A549 (cell line): ENCODE measurements at regions not wholly inside any gene's neighbourhood (a gene's known extent, or its start where the extent isn't known, plus 50 kb on each side); places are given as distances from the start of the nearest gene placed in this dataset.
"Not testable (repeated sequence)": the region's sequence is repeated elsewhere in the genome, so short reads cannot be mapped to it uniquely, and the experiment has no call there.

Experiments
- ATAC-seq, 2 experiments: fragments of 200-7000 bp in 1 of 2; fragments of >200 bp in 1 of 2; cut with Nextera tagmentation in 1 of 2; cut with Tn5 transposase in 1 of 2; 3 replicates each; pipeline versions ENCODE4 v1.8.0 to v1.9.1; 2018 to 2020; ENCODE audit warnings: mild to moderate bottlenecking in 1 of 2, moderate library complexity in 1 of 2
- CTCF ChIA-PET: fragments of 300-600 bp; sonication (Branson Sonifier 250); formaldehyde crosslinking; extraction: SDS; loops from one replicate; lab custom pipeline; 2021; ENCODE audit warnings: antibody characterized with exemption, inconsistent platforms; lab: Yijun Ruan, JAX
- POLR2A ChIA-PET: fragments of 350-600 bp; formaldehyde crosslinking; extraction: SDS; loops from one replicate; lab custom pipeline; 2021; ENCODE audit warnings: antibody characterized with exemption, inconsistent platforms; lab: Yijun Ruan, JAX
- DNase-seq, 2 experiments: peaks; one replicate each; pipeline versions ENCODE4 v3.0.0 to v3.0.0-alpha.2; 2011 to 2016; ENCODE audit warnings: low read depth in 1 of 2, low spot score in 1 of 2
- FAIRE-seq: peaks from 2 replicates; lab custom pipeline; 2011; peaks lifted over from hg19 to GRCh38; lab: Jason Lieb, UNC
- H3K27ac ChIP-seq, 2 experiments: fragments of >200 bp; sonication (Bioruptor Twin); formaldehyde crosslinking; 3 replicates each; pipeline ENCODE4 v1.5.1; 2016 to 2017
- H3K4me1 ChIP-seq: fragments of >200 bp; sonication (Bioruptor Twin); formaldehyde crosslinking; 3 replicates; pipeline ENCODE4 v1.6.1; 2016
- H3K4me2 ChIP-seq: fragments of >200 bp; sonication (Bioruptor Twin); formaldehyde crosslinking; 3 replicates; pipeline ENCODE4 v1.6.1; 2016
- H3K4me3 ChIP-seq: fragments of >200 bp; sonication (Bioruptor Twin); formaldehyde crosslinking; 3 replicates; pipeline ENCODE4 v1.5.1; 2016
- H3K9me3 ChIP-seq: fragments of >200 bp; sonication (Bioruptor Twin); formaldehyde crosslinking; 3 replicates; pipeline ENCODE4 v1.6.1; 2016
- CBX2 ChIP-seq: fragments of 200-600 bp; sonication (generic); IDR thresholded peaks from 2 replicates; pipeline ENCODE4 v1.6.1; 2016; ENCODE audit warnings: low read depth, mild to moderate bottlenecking, borderline replicate concordance
- CBX8 ChIP-seq: fragments of 200-600 bp; sonication (generic); IDR thresholded peaks from 2 replicates; pipeline ENCODE4 v1.6.1; 2016
- ESRRA ChIP-seq: fragments of 150-350 bp; IDR thresholded peaks from 2 replicates; pipeline ENCODE4 v1.6.1; 2014; ENCODE audit warnings: mild to moderate bottlenecking, low read length, borderline replicate concordance
- FOSL2 ChIP-seq, 2 experiments: fragments of 450-650 bp in 1 of 2; fragments of >200 bp in 1 of 2; sonication (Bioruptor Twin) in 1 of 2; formaldehyde crosslinking; IDR thresholded peaks; 2 replicates each; pipeline versions ENCODE4 v1.5.0 to v1.6.1; 2016 to 2020; ENCODE audit warnings: mild to moderate bottlenecking in 1 of 2, moderate library complexity in 1 of 2
- HEYL ChIP-seq: fragments of 250-450 bp; sonication (Bioruptor Pico); IDR thresholded peaks from 2 replicates; pipeline ENCODE4 v1.8.0; 2021; ENCODE audit warnings: mild to moderate bottlenecking, moderate library complexity
- NFE2L2 ChIP-seq: fragments of 150-350 bp; conservative IDR thresholded peaks from 2 replicates; pipeline ENCODE4 v1.6.1; 2014; ENCODE audit warnings: low read length
- NR3C1 ChIP-seq: fragments of >200 bp; sonication (Bioruptor Twin); formaldehyde crosslinking; IDR thresholded peaks from 3 replicates; pipeline ENCODE4 v1.6.1; 2017
- RAD21 ChIP-seq, 2 experiments: fragments of >200 bp in 1 of 2; sonication (Bioruptor Twin) in 1 of 2; formaldehyde crosslinking in 1 of 2; IDR thresholded peaks in 1 of 2; conservative IDR thresholded peaks in 1 of 2; 2 replicates in 1 of 2; 3 replicates in 1 of 2; pipeline ENCODE4 v1.6.1; 2012 to 2018; ENCODE audit warnings: inconsistent platforms in 1 of 2
- RCOR1 ChIP-seq: fragments of 150-350 bp; IDR thresholded peaks from 2 replicates; pipeline ENCODE4 v1.6.1; 2014; ENCODE audit warnings: antibody characterized with exemption, low read length, low read depth
- SREBF2 ChIP-seq: fragments of 450-650 bp; IDR thresholded peaks from 2 replicates; pipeline ENCODE4 v1.6.1; 2014; ENCODE audit warnings: mild to moderate bottlenecking, moderate library complexity
- TFCP2L1 ChIP-seq: fragments of 250-450 bp; sonication (Bioruptor Pico); IDR thresholded peaks from 2 replicates; pipeline ENCODE4 v1.5.0; 2021; ENCODE audit warnings: mild to moderate bottlenecking
- ZC3H11A ChIP-seq: fragments of 450-650 bp; IDR thresholded peaks from 2 replicates; pipeline ENCODE4 v1.6.1; 2014; ENCODE audit warnings: antibody characterized with exemption, mild to moderate bottlenecking
- ZNF302 ChIP-seq: fragments of 250-450 bp; sonication (Bioruptor Pico); IDR thresholded peaks from 2 replicates; pipeline ENCODE4 v1.9.0; 2021; ENCODE audit warnings: inconsistent platforms, mild to moderate bottlenecking, moderate library complexity
- ZSCAN20 ChIP-seq: fragments of 250-450 bp; sonication (Bioruptor Pico); IDR thresholded peaks from 2 replicates; pipeline ENCODE4 v1.8.0; 2022; ENCODE audit warnings: mild to moderate bottlenecking, moderate library complexity
- WGBS: methylation state at CpG from one replicate; pipeline ENCODE4 v1.1.6; 2017; ENCODE audit errors: missing lambda C conversion rate; 5-methylcytosine and 5-hydroxymethylcytosine counted together
- TF ChIP-seq, protein P1 (sequence below): fragments of >200 bp; sonication (Bioruptor Twin); formaldehyde crosslinking; IDR thresholded peaks from 2 replicates; pipeline ENCODE4 v1.6.1; 2016
- TF ChIP-seq, protein P2 (sequence below): fragments of >200 bp; sonication (Bioruptor Twin); formaldehyde crosslinking; IDR thresholded peaks from 3 replicates; pipeline ENCODE4 v1.6.1; 2016
- TF ChIP-seq, protein P3 (sequence below): fragments of 200-600 bp; sonication (generic); IDR thresholded peaks from 2 replicates; pipeline ENCODE4 v1.6.1; 2016; ENCODE audit warnings: antibody characterized with exemption, mild to moderate bottlenecking, moderate library complexity

DNA sequence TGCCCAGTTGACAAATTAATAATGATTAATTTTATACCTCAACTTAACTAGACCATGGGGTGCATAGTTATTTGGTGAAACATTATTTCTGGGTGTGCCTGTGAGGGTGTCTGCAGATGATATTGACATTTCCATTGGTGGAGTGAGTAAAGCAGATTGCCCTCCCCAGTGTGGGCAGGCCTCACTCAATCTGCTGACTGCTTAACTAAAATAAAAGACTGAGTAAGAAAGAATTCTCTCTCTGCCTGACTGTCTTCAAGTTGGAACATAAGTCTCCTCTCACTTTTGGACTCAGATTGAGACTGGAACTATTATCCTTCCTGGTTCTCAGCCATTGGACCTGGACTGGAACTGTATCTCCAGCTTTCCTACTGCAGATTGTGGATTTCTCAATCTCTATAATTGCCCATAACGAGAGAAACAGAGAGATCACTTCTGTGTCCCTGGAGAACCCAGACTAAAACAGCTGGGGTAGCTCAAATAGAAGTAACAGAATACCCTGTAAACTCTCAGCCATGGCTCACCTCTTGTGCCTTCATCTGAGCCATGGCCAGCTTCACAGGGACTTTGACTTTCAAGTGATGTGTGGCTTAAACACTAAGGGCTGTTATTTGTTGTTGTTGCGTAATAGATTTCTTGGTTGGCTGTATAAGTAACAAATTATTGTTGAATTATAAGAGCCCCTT, 575.3 kb upstream of the RAB6C start:
- H3K27ac ChIP-seq = no peak overlapping the region
- TF ChIP-seq FOSL2 (IDR thresholded peaks at IDR 0.05) (no peak), FOSL2 (CRISPR knock-in tag; IDR thresholded peaks at IDR 0.05) (no peak), NFE2L2 (no peak), RAD21 (conservative IDR thresholded peaks at IDR 0.05 in 1 of 2, IDR thresholded peaks at IDR 0.05 in 1 of 2) (no peak), SREBF2 (no peak), CBX8 (no peak), RCOR1 (no peak), ZSCAN20 (CRISPR knock-in tag) (no peak), ZC3H11A (no peak), NR3C1 (no peak), CBX2 (no peak), ESRRA (no peak), TFCP2L1 (CRISPR knock-in tag) (no peak), HEYL (CRISPR knock-in tag) (no peak), ZNF302 (no peak)
- TF ChIP-seq, protein P1, sequence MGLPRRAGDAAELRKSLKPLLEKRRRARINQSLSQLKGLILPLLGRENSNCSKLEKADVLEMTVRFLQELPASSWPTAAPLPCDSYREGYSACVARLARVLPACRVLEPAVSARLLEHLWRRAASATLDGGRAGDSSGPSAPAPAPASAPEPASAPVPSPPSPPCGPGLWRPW = no peak
- TF ChIP-seq, protein P2, sequence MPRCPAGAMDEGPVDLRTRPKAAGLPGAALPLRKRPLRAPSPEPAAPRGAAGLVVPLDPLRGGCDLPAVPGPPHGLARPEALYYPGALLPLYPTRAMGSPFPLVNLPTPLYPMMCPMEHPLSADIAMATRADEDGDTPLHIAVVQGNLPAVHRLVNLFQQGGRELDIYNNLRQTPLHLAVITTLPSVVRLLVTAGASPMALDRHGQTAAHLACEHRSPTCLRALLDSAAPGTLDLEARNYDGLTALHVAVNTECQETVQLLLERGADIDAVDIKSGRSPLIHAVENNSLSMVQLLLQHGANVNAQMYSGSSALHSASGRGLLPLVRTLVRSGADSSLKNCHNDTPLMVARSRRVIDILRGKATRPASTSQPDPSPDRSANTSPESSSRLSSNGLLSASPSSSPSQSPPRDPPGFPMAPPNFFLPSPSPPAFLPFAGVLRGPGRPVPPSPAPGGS = no peak
- H3K4me3 ChIP-seq = no peak overlapping the region
- no peaks in the 10 kb centered on the region for H3K4me1 ChIP-seq
- ATAC-seq (no peak), FAIRE-seq (no peak), DNase-seq (no peak)
- no peak overlapping the region for H3K4me2 ChIP-seq
- WGBS = 2% methylated on average over 2 of the region's 2 CpGs
- POLR2A ChIA-PET = no interaction called here
- no peaks in the 10 kb centered on the region for H3K9me3 ChIP-seq
- CTCF ChIA-PET = interaction anchor here (1.4 kb wide), 1 partner anchor 9 kb away, joined by 3 read pairs; no protein-coding TSS in a partner anchor

DNA sequence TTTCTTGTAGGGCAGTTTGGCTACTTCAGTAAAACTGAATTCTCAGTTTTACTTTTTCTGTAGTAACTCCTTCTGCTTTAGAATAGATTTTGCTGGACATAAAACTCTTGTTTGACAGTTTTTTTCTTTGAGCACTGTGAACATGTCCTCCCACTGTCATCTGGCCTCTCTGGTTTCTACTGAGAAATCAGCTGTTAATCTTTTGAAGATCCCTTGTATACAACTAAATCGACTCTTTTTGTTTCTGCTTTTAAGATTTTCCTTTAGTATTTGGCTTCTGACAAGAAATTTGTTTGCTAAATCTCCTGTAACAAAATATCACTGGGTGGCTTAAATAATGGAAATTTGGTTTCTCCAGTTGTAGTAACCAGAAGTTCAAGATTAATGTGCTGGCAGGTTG, 570.9 kb upstream of the RAB6C start:
- DNase-seq (no peak), ATAC-seq (no peak), FAIRE-seq (no peak)
- Histone ChIP-seq H3K9me3 (no peaks in the 10 kb centered on the region), H3K4me1 (no peaks in the 10 kb centered on the region), H3K4me3 (no peak overlapping the region), H3K27ac (no peak overlapping the region), H3K4me2 (no peak overlapping the region)
- POLR2A ChIA-PET = no interaction called here
- WGBS = 0% methylated on average over 1 of the region's 1 CpG
- TF ChIP-seq, protein P3, sequence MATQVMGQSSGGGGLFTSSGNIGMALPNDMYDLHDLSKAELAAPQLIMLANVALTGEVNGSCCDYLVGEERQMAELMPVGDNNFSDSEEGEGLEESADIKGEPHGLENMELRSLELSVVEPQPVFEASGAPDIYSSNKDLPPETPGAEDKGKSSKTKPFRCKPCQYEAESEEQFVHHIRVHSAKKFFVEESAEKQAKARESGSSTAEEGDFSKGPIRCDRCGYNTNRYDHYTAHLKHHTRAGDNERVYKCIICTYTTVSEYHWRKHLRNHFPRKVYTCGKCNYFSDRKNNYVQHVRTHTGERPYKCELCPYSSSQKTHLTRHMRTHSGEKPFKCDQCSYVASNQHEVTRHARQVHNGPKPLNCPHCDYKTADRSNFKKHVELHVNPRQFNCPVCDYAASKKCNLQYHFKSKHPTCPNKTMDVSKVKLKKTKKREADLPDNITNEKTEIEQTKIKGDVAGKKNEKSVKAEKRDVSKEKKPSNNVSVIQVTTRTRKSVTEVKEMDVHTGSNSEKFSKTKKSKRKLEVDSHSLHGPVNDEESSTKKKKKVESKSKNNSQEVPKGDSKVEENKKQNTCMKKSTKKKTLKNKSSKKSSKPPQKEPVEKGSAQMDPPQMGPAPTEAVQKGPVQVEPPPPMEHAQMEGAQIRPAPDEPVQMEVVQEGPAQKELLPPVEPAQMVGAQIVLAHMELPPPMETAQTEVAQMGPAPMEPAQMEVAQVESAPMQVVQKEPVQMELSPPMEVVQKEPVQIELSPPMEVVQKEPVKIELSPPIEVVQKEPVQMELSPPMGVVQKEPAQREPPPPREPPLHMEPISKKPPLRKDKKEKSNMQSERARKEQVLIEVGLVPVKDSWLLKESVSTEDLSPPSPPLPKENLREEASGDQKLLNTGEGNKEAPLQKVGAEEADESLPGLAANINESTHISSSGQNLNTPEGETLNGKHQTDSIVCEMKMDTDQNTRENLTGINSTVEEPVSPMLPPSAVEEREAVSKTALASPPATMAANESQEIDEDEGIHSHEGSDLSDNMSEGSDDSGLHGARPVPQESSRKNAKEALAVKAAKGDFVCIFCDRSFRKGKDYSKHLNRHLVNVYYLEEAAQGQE = no peak
- no peak for TF ChIP-seq TFCP2L1 (CRISPR knock-in tag)
- CTCF ChIA-PET = no interaction called here

DNA sequence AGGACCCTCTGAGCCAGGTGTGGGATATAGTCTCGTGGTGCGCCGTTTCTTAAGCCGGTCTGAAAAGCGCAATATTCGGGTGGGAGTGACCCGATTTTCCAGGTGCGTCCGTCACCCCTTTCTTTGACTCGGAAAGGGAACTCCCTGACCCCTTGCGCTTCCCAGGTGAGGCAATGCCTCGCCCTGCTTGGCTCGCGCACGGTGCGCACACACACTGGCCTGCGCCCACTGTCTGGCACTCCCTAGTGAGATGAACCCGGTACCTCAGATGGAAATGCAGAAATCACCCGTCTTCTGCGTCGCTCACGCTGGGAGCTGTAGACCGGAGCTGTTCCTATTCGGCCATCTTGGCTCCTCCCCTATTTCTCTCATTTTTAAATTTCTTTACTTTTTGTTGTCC, 562.4 kb upstream of the RAB6C start:
- H3K4me2 ChIP-seq, POLR2A ChIA-PET, H3K4me1 ChIP-seq, CTCF ChIA-PET, H3K9me3 ChIP-seq, ATAC-seq, DNase-seq, FAIRE-seq, H3K4me3 ChIP-seq, H3K27ac ChIP-seq: not testable (repeated sequence)
- WGBS = 64% methylated on average over 15 of the region's 24 CpGs
